Activated CD4-positive, alpha-beta T cell treated with anti-CD3 and anti-CD28 coated beads for 36 hours (primary cell): ENCODE measurements at regions not wholly inside any gene's neighbourhood (a gene's known extent, or its start where the extent isn't known, plus 50 kb on each side); places are given as distances from the start of the nearest gene placed in this dataset.

Experiments
- ATAC-seq: fragments of 200-7000 bp; cut with Tn5 transposase; one replicate; pipeline ENCODE4 v1.10.0; 2021; ENCODE audit warnings: mild to moderate bottlenecking, moderate library complexity
- CTCF ChIA-PET: fragments of 350-600 bp; sonication (Branson Sonifier 250); formaldehyde crosslinking; loops from one replicate; lab custom pipeline; 2021; ENCODE audit warnings: antibody characterized with exemption; lab: Charles Lee
- POLR2A ChIA-PET: fragments of 350-600 bp; sonication (Branson Sonifier 250); formaldehyde crosslinking; loops from one replicate; lab custom pipeline; 2021; ENCODE audit warnings: antibody characterized with exemption, inconsistent platforms; lab: Charles Lee
- DNase-seq: peaks from one replicate; pipeline ENCODE4 v3.0.0-alpha.2; 2020
- H3K27ac Mint-ChIP-seq: one replicate; pipeline ENCODE4 v1.8.0; 2021; ENCODE audit warnings: mixed read lengths
- H3K27me3 Mint-ChIP-seq: one replicate; pipeline ENCODE4 v1.8.0; 2021; ENCODE audit warnings: mixed read lengths
- H3K36me3 Mint-ChIP-seq: one replicate; pipeline ENCODE4 v1.8.0; 2021; ENCODE audit warnings: low read depth, mixed read lengths
- H3K4me1 Mint-ChIP-seq: one replicate; pipeline ENCODE4 v1.8.0; 2021; ENCODE audit warnings: mixed read lengths
- H3K4me3 Mint-ChIP-seq: one replicate; pipeline ENCODE4 v1.8.0; 2021; ENCODE audit warnings: mild to moderate bottlenecking, moderate library complexity, mixed read lengths
- H3K9me3 Mint-ChIP-seq: one replicate; pipeline ENCODE4 v1.8.0; 2021; ENCODE audit warnings: low read depth, mixed read lengths
- intact Hi-C, 2 experiments: fragments of 100-400 bp; cut with DNase I in 1 of 2; cut with micrococcal nuclease in 1 of 2; formaldehyde crosslinking; loops; one replicate each; pipeline versions ENCODE4 v1.14.2 to v1.15.1; 2022 to 2024; cut with DNase I, micrococcal nuclease

GRCh38 chr2:167900435-167901114, 346.8 kb downstream of the STK39 start:
- Mint-ChIP-seq H3K4me1 (no peaks in the 10 kb centered on the region), H3K4me3 (no peak overlapping the region), H3K36me3 (no peaks in the 10 kb centered on the region), H3K27me3 (peaks cover 9% of the 10 kb centered on the region), H3K27ac (no peak overlapping the region), H3K9me3 (no peaks in the 10 kb centered on the region)
- ATAC-seq (no peak), DNase-seq (no peak)
- ChIA-PET POLR2A (no interaction called here), CTCF (no interaction called here)
- intact Hi-C loops = no loop called here

GRCh38 chr2:167898340-167898739, 349.1 kb downstream of the STK39 start:
- CTCF ChIA-PET = no interaction called here

DNA sequence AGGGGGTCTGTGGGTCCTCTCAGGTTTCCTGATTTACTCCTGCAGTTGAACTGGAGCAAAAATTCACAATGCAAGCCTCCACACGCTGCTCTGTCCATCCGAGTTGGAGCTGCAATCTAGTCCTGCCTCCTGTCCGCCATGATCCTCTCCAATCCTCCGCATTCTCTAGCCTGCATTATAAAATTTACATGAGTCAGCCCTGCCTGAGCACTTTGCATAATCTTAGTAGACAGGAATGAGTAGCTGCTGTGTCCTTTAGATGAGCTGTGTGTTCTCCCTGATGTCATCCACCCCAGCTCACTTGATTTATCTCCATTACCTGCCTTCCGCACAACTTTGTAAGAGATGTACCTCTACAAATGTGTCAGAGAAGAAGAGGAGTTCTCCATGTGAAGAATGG, 355.6 kb downstream of the STK39 start:
- Mint-ChIP-seq H3K27me3 (peaks cover 18% of the 10 kb centered on the region), H3K9me3 (peaks cover 11% of the 10 kb centered on the region), H3K4me3 (no peak overlapping the region), H3K4me1 (no peaks in the 10 kb centered on the region), H3K36me3 (no peaks in the 10 kb centered on the region), H3K27ac (no peak overlapping the region)
- POLR2A ChIA-PET = no interaction called here
- intact Hi-C loops = no loop called here
- DNase-seq (no peak), ATAC-seq (no peak)
- CTCF ChIA-PET = no interaction called here

More at GRCh38 chr2:167898340-167898739, 349.1 kb downstream of the STK39 start:
- Mint-ChIP-seq H3K27ac (no peak overlapping the region), H3K4me3 (no peak overlapping the region), H3K9me3 (no peaks in the 10 kb centered on the region), H3K36me3 (no peaks in the 10 kb centered on the region), H3K4me1 (no peaks in the 10 kb centered on the region), H3K27me3 (peaks cover 11% of the 10 kb centered on the region)
- ATAC-seq = no peak
- intact Hi-C loops = no loop called here
- DNase-seq = no peak
- POLR2A ChIA-PET = no interaction called here

DNA sequence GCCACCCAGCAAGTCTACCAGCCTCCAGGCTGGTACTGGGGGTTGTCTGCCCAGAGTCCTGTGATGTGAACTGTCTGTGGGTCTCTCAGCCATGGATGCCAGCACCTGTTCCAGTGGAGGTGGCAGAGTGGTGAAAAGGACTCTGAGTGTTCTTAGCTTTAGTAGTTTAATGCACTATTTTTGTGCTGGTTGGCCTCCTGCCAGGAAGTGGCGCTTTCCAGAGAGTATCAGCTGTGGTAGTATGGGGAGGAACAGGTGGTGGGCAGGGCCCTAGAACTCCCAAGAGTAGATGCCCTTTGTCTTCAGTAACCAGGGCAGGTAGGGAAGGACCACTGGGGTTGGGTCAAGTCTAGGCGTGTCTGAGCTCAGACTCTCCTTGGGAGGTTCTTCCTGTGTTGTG, 356.7 kb downstream of the STK39 start:
- H3K4me1 Mint-ChIP-seq = no peaks in the 10 kb centered on the region
- DNase-seq (no peak), ATAC-seq (no peak)
- ChIA-PET CTCF (no interaction called here), POLR2A (interaction anchor here (0.6 kb wide), 1 partner anchor 55 kb away, joined by 3 read pairs; no protein-coding TSS in a partner anchor)
- no peak overlapping the region for H3K27ac Mint-ChIP-seq
- intact Hi-C loops = no loop called here
- H3K4me3 Mint-ChIP-seq = no peak overlapping the region
- H3K36me3 Mint-ChIP-seq = no peaks in the 10 kb centered on the region
- peaks cover 11% of the 10 kb centered on the region for H3K9me3 Mint-ChIP-seq
- H3K27me3 Mint-ChIP-seq = peaks cover 15% of the 10 kb centered on the region

GRCh38 chr2:167880415-167880814, 367.0 kb downstream of the STK39 start:
- Mint-ChIP-seq H3K4me3 (no peak overlapping the region), H3K4me1 (no peaks in the 10 kb centered on the region), H3K9me3 (no peaks in the 10 kb centered on the region), H3K27me3 (peaks cover 10% of the 10 kb centered on the region), H3K36me3 (no peaks in the 10 kb centered on the region), H3K27ac (no peak overlapping the region)
- ChIA-PET CTCF (no interaction called here), POLR2A (no interaction called here)
- DNase-seq (no peak), ATAC-seq (no peak)
- intact Hi-C loops = no loop called here

DNA sequence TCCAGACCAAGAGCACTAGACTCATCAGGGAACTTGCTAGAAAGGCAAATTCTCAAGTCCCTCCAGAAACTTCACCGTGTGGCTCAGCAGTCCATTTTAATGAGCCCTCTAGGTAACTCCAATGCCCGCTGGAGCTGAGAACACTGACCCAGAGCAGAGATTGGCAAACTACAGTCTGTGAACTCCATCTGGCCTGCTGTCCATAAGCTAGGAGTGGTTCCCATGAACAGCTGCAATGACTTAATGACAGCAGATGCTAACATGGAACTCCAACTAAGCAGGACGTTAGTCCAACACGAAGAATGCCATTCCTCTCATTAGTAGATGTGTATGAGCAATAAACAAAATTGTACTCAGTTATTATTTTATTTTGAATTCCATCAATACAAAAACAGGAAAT, 371.9 kb downstream of the STK39 start:
- H3K4me1 Mint-ChIP-seq = no peaks in the 10 kb centered on the region
- no peak for DNase-seq
- H3K27me3 Mint-ChIP-seq = peaks cover 5% of the 10 kb centered on the region
- H3K9me3 Mint-ChIP-seq = peaks cover 3% of the 10 kb centered on the region
- ChIA-PET CTCF (no interaction called here), POLR2A (no interaction called here)
- no peaks in the 10 kb centered on the region for H3K36me3 Mint-ChIP-seq
- no peak overlapping the region for H3K4me3 Mint-ChIP-seq
- intact Hi-C loops = no loop called here
- H3K27ac Mint-ChIP-seq = no peak overlapping the region
- no peak for ATAC-seq

DNA sequence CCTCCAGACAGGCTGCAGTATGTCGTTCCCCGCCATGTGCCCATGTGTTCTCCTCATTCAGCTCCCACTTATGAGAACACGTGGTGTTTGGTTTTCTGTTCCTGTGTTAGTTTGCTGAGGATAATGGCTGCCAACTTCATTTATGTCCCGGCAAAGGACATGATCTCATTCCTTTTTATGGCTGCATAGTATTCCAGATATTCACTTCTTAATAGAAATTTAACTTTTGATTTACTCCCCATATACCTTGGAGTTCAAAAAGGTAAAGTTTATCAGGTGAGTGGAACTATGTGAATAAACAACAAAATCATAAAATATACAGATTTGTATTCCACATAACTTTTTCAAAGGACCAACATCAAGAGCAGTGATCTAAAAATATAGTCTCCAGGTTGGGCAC, 372.6 kb downstream of the STK39 start:
- Mint-ChIP-seq H3K4me3 (no peak overlapping the region), H3K27ac (no peak overlapping the region), H3K9me3 (peaks cover 3% of the 10 kb centered on the region), H3K4me1 (no peaks in the 10 kb centered on the region), H3K36me3 (no peaks in the 10 kb centered on the region), H3K27me3 (peaks cover 6% of the 10 kb centered on the region)
- intact Hi-C loops = no loop called here
- POLR2A ChIA-PET = no interaction called here
- DNase-seq (no peak), ATAC-seq (no peak)
- CTCF ChIA-PET = no interaction called here

GRCh38 chr2:167871286-167871685, 376.1 kb downstream of the STK39 start:
- H3K27me3 Mint-ChIP-seq = peaks cover 9% of the 10 kb centered on the region
- CTCF ChIA-PET = interaction anchor here (1.0 kb wide), 1 partner anchor 13 kb away, joined by 3 read pairs; no protein-coding TSS in a partner anchor
- no peak overlapping the region for H3K4me3 Mint-ChIP-seq
- peaks cover 3% of the 10 kb centered on the region for H3K9me3 Mint-ChIP-seq
- H3K36me3 Mint-ChIP-seq = no peaks in the 10 kb centered on the region
- DNase-seq (no peak), ATAC-seq (no peak)
- intact Hi-C loops = no loop called here
- no peak overlapping the region for H3K27ac Mint-ChIP-seq
- POLR2A ChIA-PET = no interaction called here
- H3K4me1 Mint-ChIP-seq = no peaks in the 10 kb centered on the region

DNA sequence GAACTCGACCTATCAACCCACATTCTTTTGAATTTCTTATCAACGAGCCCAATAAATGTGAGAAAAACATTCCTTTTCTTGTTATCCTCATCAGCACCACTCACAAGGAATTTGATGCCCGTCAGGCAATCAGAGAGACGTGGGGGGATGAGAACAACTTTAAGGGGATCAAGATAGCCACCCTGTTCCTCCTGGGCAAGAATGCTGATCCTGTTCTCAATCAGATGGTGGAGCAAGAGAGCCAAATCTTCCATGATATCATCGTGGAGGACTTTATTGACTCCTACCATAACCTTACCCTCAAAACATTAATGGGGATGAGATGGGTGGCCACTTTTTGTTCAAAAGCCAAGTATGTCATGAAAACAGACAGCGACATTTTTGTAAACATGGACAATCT, 378.2 kb downstream of the STK39 start:
- no peak overlapping the region for H3K27ac Mint-ChIP-seq
- H3K9me3 Mint-ChIP-seq = peaks cover 3% of the 10 kb centered on the region
- ChIA-PET POLR2A (no interaction called here), CTCF (no interaction called here)
- H3K4me3 Mint-ChIP-seq = no peak overlapping the region
- H3K36me3 Mint-ChIP-seq = no peaks in the 10 kb centered on the region
- DNase-seq (no peak), ATAC-seq (no peak)
- H3K27me3 Mint-ChIP-seq = peaks cover 13% of the 10 kb centered on the region
- intact Hi-C loops = loop anchor here (5.0 to 10.0 kb wide), 2 partner anchors 246 to 248 kb away; no protein-coding TSS in a partner anchor
- H3K4me1 Mint-ChIP-seq = no peaks in the 10 kb centered on the region

GRCh38 chr2:167863377-167863776, 384.0 kb downstream of the STK39 start:
- CTCF ChIA-PET = interaction anchor here (0.8 kb wide), 1 partner anchor 61 kb away, joined by 3 read pairs; no protein-coding TSS in a partner anchor
- ATAC-seq = peak; percentile 16
- H3K4me1 Mint-ChIP-seq = peaks cover 13% of the 10 kb centered on the region

DNA sequence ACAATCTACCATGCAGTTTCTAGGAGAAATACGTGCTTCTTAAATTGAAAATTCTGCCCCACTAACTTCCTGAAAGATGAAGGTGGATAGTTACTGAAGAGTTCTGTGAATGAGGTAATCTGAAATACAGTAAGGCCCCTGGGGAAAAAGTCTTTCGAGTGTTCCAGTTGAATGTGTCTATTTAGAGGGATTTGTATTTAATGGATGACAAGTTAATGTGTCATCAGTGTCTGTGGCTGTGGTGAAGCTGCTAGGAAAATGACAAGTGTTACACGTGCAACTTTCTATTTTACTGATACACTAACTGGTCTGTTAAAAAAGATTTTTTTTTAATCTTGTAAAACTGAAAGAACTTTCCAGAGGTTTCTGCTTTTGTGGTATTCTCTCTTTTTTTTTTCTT, 384.6 kb downstream of the STK39 start:
- Mint-ChIP-seq H3K4me3 (no peak overlapping the region), H3K27me3 (peaks cover 14% of the 10 kb centered on the region), H3K9me3 (no peaks in the 10 kb centered on the region), H3K36me3 (no peaks in the 10 kb centered on the region), H3K27ac (no peak overlapping the region), H3K4me1 (peaks cover 13% of the 10 kb centered on the region)
- ATAC-seq = peak; percentile 87
- ChIA-PET POLR2A (no interaction called here), CTCF (interaction anchor here (0.8 kb wide), 1 partner anchor 62 kb away, joined by 3 read pairs; no protein-coding TSS in a partner anchor)
- peak; percentile 28 for DNase-seq
- intact Hi-C loops = loop anchor here in 1 of 2 experiments (10.0 kb wide), 1 partner anchor 252 kb away; no protein-coding TSS in a partner anchor

More at GRCh38 chr2:167863377-167863776, 384.0 kb downstream of the STK39 start:
- Mint-ChIP-seq H3K27me3 (peaks cover 14% of the 10 kb centered on the region), H3K9me3 (no peaks in the 10 kb centered on the region), H3K36me3 (no peaks in the 10 kb centered on the region), H3K4me3 (no peak overlapping the region), H3K27ac (no peak overlapping the region)
- DNase-seq = no peak
- POLR2A ChIA-PET = no interaction called here
- intact Hi-C loops = loop anchor here in 1 of 2 experiments (10.0 kb wide), 1 partner anchor 251 kb away; no protein-coding TSS in a partner anchor

DNA sequence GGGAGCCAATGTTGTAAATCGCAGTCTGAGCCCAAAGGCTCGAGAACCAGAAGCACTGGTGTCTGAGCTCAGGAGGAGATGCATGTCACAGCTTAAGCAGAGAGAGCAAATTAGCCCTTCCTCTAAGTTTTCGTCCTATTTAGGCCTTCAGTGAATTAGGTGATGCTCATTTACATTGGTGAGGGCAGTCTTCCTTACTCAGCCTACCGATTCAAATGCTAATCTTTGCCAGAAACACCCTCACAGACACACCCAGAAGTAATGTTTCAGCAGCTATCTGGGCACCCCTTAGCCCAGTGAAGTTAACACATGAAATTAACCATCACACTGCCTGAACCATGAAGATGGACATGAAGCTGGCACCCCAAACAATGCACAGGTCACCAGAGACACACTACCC, 385.1 kb downstream of the STK39 start:
- ChIA-PET POLR2A (no interaction called here), CTCF (no interaction called here)
- Mint-ChIP-seq H3K36me3 (no peaks in the 10 kb centered on the region), H3K27ac (no peak overlapping the region), H3K4me1 (peaks cover 13% of the 10 kb centered on the region), H3K27me3 (peaks cover 14% of the 10 kb centered on the region), H3K4me3 (no peak overlapping the region), H3K9me3 (no peaks in the 10 kb centered on the region)
- ATAC-seq (no peak), DNase-seq (no peak)
- intact Hi-C loops = loop anchor here in 1 of 2 experiments (10.0 kb wide), 1 partner anchor 253 kb away; no protein-coding TSS in a partner anchor
